ENCODE measurements at regions not wholly inside any gene's neighbourhood (a gene's known extent, or its start where the extent isn't known, plus 50 kb on each side); places are given as distances from the start of the nearest gene placed in this dataset.
A peak's percentile ranks its signal among the peaks of the same experiment; 100 is the strongest.

GRCh38 chr2:8004250-8004681 lies 677.6 kb upstream of the ID2 start:
- TF ChIP-seq CTCF (IDR thresholded peaks at IDR 0.05) = no peak
- TF ChIP-seq POLR2A (IDR thresholded peaks at IDR 0.05) = no peak
- Histone ChIP-seq H3K36me3 (no peaks in the 10 kb centered on the region), H3K9me3 (no peaks in the 10 kb centered on the region), H3K27ac (peak overlapping the region; percentile 79 to 90), H3K27me3 (no peaks in the 10 kb centered on the region), H3K4me3 (peak overlapping the region in 1 of 2 donors; percentile 19), H3K4me1 (no peaks in the 10 kb centered on the region)
- intact Hi-C loops (cut with DNase I; ENCODE audit: low total_unique reads) = no loop called here
- peak; percentile 47 to 81 for DNase-seq

- no peak overlapping the region for H3K4me3 ChIP-seq
- H3K9me3 ChIP-seq = no peaks in the 10 kb centered on the region
- H3K4me1 ChIP-seq = no peaks in the 10 kb centered on the region
- no peaks in the 10 kb centered on the region for H3K36me3 ChIP-seq
- no peak overlapping the region for H3K27ac ChIP-seq
- TF ChIP-seq CTCF (IDR thresholded peaks at IDR 0.05) = no peak
- no peak for TF ChIP-seq POLR2A (IDR thresholded peaks at IDR 0.05)
- DNase-seq = no peak
- H3K27me3 ChIP-seq = no peaks in the 10 kb centered on the region
- intact Hi-C loops (cut with DNase I; ENCODE audit: low total_unique reads) = no loop called here
Measured at GRCh38 chr2:8006181-8006580, 675.7 kb upstream of the ID2 start.

GRCh38 chr2:8006626-8007025 lies 675.2 kb upstream of the ID2 start:
- TF ChIP-seq CTCF (IDR thresholded peaks at IDR 0.05) (no peak), POLR2A (IDR thresholded peaks at IDR 0.05) (no peak)
- no peaks in the 10 kb centered on the region for H3K9me3 ChIP-seq
- intact Hi-C loops (cut with DNase I; ENCODE audit: low total_unique reads) = no loop called here

GRCh38 chr2:8009010-8009597 lies 672.8 kb upstream of the ID2 start:
- Histone ChIP-seq H3K4me1 (no peaks in the 10 kb centered on the region), H3K4me3 (no peak overlapping the region), H3K27me3 (no peaks in the 10 kb centered on the region), H3K27ac (no peak overlapping the region), H3K9me3 (no peaks in the 10 kb centered on the region), H3K36me3 (no peaks in the 10 kb centered on the region)
- intact Hi-C loops (cut with DNase I; ENCODE audit: low total_unique reads) = no loop called here
- no peak for DNase-seq
- TF ChIP-seq CTCF (IDR thresholded peaks at IDR 0.05) (no peak), POLR2A (IDR thresholded peaks at IDR 0.05) (no peak)

More at GRCh38 chr2:8006626-8007025, 675.2 kb upstream of the ID2 start:
- Histone ChIP-seq H3K4me1 (no peaks in the 10 kb centered on the region), H3K27ac (no peak overlapping the region), H3K4me3 (no peak overlapping the region), H3K36me3 (no peaks in the 10 kb centered on the region), H3K27me3 (no peaks in the 10 kb centered on the region)
- DNase-seq = no peak

- no peak for DNase-seq
- H3K27me3 ChIP-seq = no peaks in the 10 kb centered on the region
- intact Hi-C loops (cut with DNase I; ENCODE audit: low total_unique reads) = no loop called here
- no peaks in the 10 kb centered on the region for H3K4me1 ChIP-seq
- TF ChIP-seq POLR2A (IDR thresholded peaks at IDR 0.05) = no peak
- no peak for TF ChIP-seq CTCF (IDR thresholded peaks at IDR 0.05)
- H3K36me3 ChIP-seq = no peaks in the 10 kb centered on the region
- H3K4me3 ChIP-seq = no peak overlapping the region
- no peak overlapping the region for H3K27ac ChIP-seq
- H3K9me3 ChIP-seq = no peaks in the 10 kb centered on the region
Measured at GRCh38 chr2:8015848-8016600, 665.8 kb upstream of the ID2 start.
